Nephron progenitor cell (in vitro differentiated cells): ENCODE measurements at regions not wholly inside any gene's neighbourhood (a gene's known extent, or its start where the extent isn't known, plus 50 kb on each side); places are given as distances from the start of the nearest gene placed in this dataset.

Experiments used
- DNase-seq: peaks from one replicate; pipeline ENCODE4 v3.0.0; 2021
- H3K27ac Mint-ChIP-seq: 2 replicates; pipeline ENCODE4 v1.8.0; 2021; ENCODE audit warnings: mild to moderate bottlenecking, moderate library complexity, mixed read lengths
- H3K27me3 Mint-ChIP-seq: 2 replicates; pipeline ENCODE4 v1.8.0; 2021; ENCODE audit warnings: mild to moderate bottlenecking, low read depth, mixed read lengths; ENCODE audit not compliant: poor library complexity
- H3K36me3 Mint-ChIP-seq: 2 replicates; pipeline ENCODE4 v1.8.0; 2021; ENCODE audit warnings: low read depth, mixed read lengths
- H3K4me1 Mint-ChIP-seq: 2 replicates; pipeline ENCODE4 v1.8.0; 2021; ENCODE audit warnings: mixed read lengths
- H3K4me3 Mint-ChIP-seq: 2 replicates; pipeline ENCODE4 v1.8.0; 2021; ENCODE audit warnings: mild to moderate bottlenecking, moderate library complexity, mixed read lengths
- H3K9me3 Mint-ChIP-seq: 2 replicates; pipeline ENCODE4 v1.8.0; 2021; ENCODE audit warnings: mild to moderate bottlenecking, moderate library complexity, mixed read lengths
- CTCF ChIP-seq: fragments of 200-600 bp; sonication (generic); IDR thresholded peaks from 2 replicates; pipeline ENCODE4 v1.5.0; 2021; ENCODE audit warnings: antibody characterized with exemption

- Mint-ChIP-seq H3K4me1 (peaks cover 6% of the 10 kb centered on the region), H3K27me3 (peaks cover 18% of the 10 kb centered on the region), H3K9me3 (no peaks in the 10 kb centered on the region), H3K4me3 (no peak overlapping the region), H3K27ac (no peak overlapping the region), H3K36me3 (no peaks in the 10 kb centered on the region)
- no peak for DNase-seq
- TF ChIP-seq CTCF, result no peak
Observed at GRCh38 chr10:2362331-2362730, 625.0 kb upstream of the ADARB2 start.

GRCh38 chr10:2358586-2358985, 621.3 kb upstream of the ADARB2 start:
- Mint-ChIP-seq H3K27me3 (peaks cover 18% of the 10 kb centered on the region), H3K9me3 (no peaks in the 10 kb centered on the region), H3K27ac (no peak overlapping the region), H3K36me3 (no peaks in the 10 kb centered on the region), H3K4me3 (no peak overlapping the region), H3K4me1 (no peaks in the 10 kb centered on the region)
- DNase-seq, result no peak
- no peak for TF ChIP-seq CTCF

- no peaks in the 10 kb centered on the region for H3K4me1 Mint-ChIP-seq
- no peak overlapping the region for H3K4me3 Mint-ChIP-seq
Observed at GRCh38 chr10:2356670-2357069, 619.3 kb upstream of the ADARB2 start.

GRCh38 chr10:2351566-2351965, 614.2 kb upstream of the ADARB2 start:
- Mint-ChIP-seq H3K4me1 (no peaks in the 10 kb centered on the region), H3K9me3 (peaks cover under 1% of the 10 kb centered on the region), H3K36me3 (no peaks in the 10 kb centered on the region), H3K4me3 (no peak overlapping the region), H3K27ac (no peak overlapping the region), H3K27me3 (peaks cover 7% of the 10 kb centered on the region)
- no peak for TF ChIP-seq CTCF
- no peak for DNase-seq

More at GRCh38 chr10:2356670-2357069, 619.3 kb upstream of the ADARB2 start:
- no peak for TF ChIP-seq CTCF
- H3K27me3 Mint-ChIP-seq, result peaks cover 14% of the 10 kb centered on the region
- H3K27ac Mint-ChIP-seq, result no peak overlapping the region
- no peaks in the 10 kb centered on the region for H3K9me3 Mint-ChIP-seq
- no peaks in the 10 kb centered on the region for H3K36me3 Mint-ChIP-seq
- DNase-seq, result no peak

- no peaks in the 10 kb centered on the region for H3K36me3 Mint-ChIP-seq
- no peak overlapping the region for H3K4me3 Mint-ChIP-seq
- H3K9me3 Mint-ChIP-seq, result peaks cover 3% of the 10 kb centered on the region
- TF ChIP-seq CTCF, result no peak
- no peak overlapping the region for H3K27ac Mint-ChIP-seq
- H3K27me3 Mint-ChIP-seq, result peaks cover 9% of the 10 kb centered on the region
- peaks cover 7% of the 10 kb centered on the region for H3K4me1 Mint-ChIP-seq
- no peak for DNase-seq
Observed at GRCh38 chr10:2342206-2342605, 604.9 kb upstream of the ADARB2 start.

GRCh38 chr10:2340831-2341647, 603.7 kb upstream of the ADARB2 start:
- H3K36me3 Mint-ChIP-seq, result no peaks in the 10 kb centered on the region
- no peak overlapping the region for H3K27ac Mint-ChIP-seq
- H3K4me1 Mint-ChIP-seq, result peaks cover 7% of the 10 kb centered on the region
- TF ChIP-seq CTCF, result no peak
- peaks cover 10% of the 10 kb centered on the region for H3K27me3 Mint-ChIP-seq
- H3K4me3 Mint-ChIP-seq, result no peak overlapping the region
- DNase-seq, result no peak
- H3K9me3 Mint-ChIP-seq, result no peaks in the 10 kb centered on the region
